ENCODE measurements at regions not wholly inside any gene's neighbourhood (a gene's known extent, or its start where the extent isn't known, plus 50 kb on each side); places are given as distances from the start of the nearest gene placed in this dataset.

DNA sequence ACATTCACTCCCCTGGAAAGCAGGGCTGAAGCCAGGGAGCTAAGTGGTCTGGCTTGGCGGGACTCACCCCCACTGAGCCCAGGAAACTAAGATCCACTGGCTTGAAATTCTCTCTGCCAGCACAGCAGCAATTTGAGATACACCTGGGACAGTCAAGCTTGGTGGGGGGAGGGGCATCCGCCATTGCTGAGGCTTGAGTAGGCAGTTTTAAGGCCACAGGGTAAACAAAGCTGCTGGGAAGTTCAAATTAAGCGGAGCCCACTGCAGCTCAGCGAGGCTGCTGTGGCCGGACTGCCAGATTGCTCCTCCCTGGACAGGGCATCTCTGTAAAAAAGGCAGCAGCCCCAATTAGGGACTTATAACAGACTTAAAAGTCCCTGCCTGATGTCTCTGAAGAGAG, 108.2 kb upstream of the FAM13C start:
- H3K27me3 ChIP-seq (ENCODE audit: control insufficient read depth, insufficient read depth, low read length): no peaks in the 10 kb centered on the region
- intact Hi-C loops (cut with DNase I): no loop called here
- FAIRE-seq (no peak), DNase-seq (no peak)
- H3K9ac ChIP-seq (ENCODE audit: low read length in 3 of 3): no peak overlapping the region
- peaks cover 0 to 12% (median 0%) of the 10 kb centered on the region in 3 donors for H3K9me3 ChIP-seq (ENCODE audit: control insufficient read depth in 2 of 3, insufficient read depth in 1 of 3, low read length in 3 of 3)
- H3K27ac ChIP-seq (ENCODE audit: low read depth in 2 of 2, low read length in 2 of 2): no peak overlapping the region
- TF ChIP-seq, protein P1, sequence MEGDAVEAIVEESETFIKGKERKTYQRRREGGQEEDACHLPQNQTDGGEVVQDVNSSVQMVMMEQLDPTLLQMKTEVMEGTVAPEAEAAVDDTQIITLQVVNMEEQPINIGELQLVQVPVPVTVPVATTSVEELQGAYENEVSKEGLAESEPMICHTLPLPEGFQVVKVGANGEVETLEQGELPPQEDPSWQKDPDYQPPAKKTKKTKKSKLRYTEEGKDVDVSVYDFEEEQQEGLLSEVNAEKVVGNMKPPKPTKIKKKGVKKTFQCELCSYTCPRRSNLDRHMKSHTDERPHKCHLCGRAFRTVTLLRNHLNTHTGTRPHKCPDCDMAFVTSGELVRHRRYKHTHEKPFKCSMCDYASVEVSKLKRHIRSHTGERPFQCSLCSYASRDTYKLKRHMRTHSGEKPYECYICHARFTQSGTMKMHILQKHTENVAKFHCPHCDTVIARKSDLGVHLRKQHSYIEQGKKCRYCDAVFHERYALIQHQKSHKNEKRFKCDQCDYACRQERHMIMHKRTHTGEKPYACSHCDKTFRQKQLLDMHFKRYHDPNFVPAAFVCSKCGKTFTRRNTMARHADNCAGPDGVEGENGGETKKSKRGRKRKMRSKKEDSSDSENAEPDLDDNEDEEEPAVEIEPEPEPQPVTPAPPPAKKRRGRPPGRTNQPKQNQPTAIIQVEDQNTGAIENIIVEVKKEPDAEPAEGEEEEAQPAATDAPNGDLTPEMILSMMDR (IDR thresholded peaks at IDR 0.05; ENCODE audit: borderline replicate concordance, extremely low read depth, insufficient read depth): no peak
- H3K36me3 ChIP-seq (ENCODE audit: control insufficient read depth in 2 of 3, insufficient read depth in 3 of 3, low read length in 3 of 3): no peaks in the 10 kb centered on the region
- no peaks in the 10 kb centered on the region for H3K4me1 ChIP-seq (ENCODE audit: control insufficient read depth in 2 of 3, insufficient read depth in 2 of 3, low read depth in 1 of 3, low read length in 3 of 3)
- H3K4me3 ChIP-seq (ENCODE audit: low read length in 3 of 3): no peak overlapping the region

DNA sequence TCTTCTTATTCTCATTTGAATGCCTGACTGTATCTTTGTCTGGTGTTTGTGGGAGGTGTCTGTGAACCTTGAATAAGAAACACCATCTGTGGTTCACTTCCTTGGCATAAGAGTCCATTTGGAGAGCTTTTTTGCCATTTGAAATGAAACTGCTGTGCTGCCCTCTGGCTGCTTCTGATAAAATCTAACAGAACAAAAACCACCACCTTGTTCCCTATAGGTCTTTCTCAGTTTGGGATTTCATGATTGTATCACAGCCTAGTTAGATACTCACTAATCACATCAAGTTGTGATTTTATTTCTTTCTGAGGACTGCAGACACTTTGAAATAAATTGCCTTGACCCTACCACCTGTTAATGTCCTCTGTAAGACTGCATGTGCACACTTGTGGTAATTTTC, 102.7 kb upstream of the FAM13C start:
- no peak for FAIRE-seq
- H3K36me3 ChIP-seq (ENCODE audit: control insufficient read depth in 2 of 3, insufficient read depth in 3 of 3, low read length in 3 of 3): no peaks in the 10 kb centered on the region
- H3K27ac ChIP-seq (ENCODE audit: low read depth in 2 of 2, low read length in 2 of 2): no peak overlapping the region

DNA sequence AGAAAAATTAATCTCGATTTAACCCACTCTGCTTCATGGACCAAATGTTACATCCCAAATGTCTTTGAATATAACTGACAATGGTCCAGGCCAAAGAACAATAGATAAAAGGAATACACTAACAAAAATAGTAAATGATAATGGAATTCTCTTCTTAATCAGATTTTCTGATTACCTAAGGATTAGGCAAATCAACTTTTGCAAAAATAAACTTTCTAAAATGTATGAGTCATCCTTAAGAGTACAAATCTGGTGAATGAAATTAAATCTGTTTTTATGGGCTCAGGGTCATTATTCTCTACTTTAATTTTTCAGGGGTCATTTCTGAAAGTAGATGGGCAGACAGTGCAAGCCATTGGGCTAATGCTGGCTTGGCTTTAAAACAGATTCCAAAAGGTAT, 102.1 kb upstream of the FAM13C start:
- Histone ChIP-seq H3K9me3 (ENCODE audit: control insufficient read depth in 2 of 3, insufficient read depth in 1 of 3, low read length in 3 of 3) (peaks cover 0 to 7% (median 0%) of the 10 kb centered on the region in 3 donors), H3K27ac (ENCODE audit: low read depth in 2 of 2, low read length in 2 of 2) (no peak overlapping the region), H3K27me3 (ENCODE audit: control insufficient read depth, insufficient read depth, low read length) (no peaks in the 10 kb centered on the region), H3K36me3 (ENCODE audit: control insufficient read depth in 2 of 3, insufficient read depth in 3 of 3, low read length in 3 of 3) (no peaks in the 10 kb centered on the region), H3K4me1 (ENCODE audit: control insufficient read depth in 2 of 3, insufficient read depth in 2 of 3, low read depth in 1 of 3, low read length in 3 of 3) (no peaks in the 10 kb centered on the region), H3K9ac (ENCODE audit: low read length in 3 of 3) (no peak overlapping the region), H3K4me3 (ENCODE audit: low read length in 3 of 3) (no peak overlapping the region)
- DNase-seq (no peak), FAIRE-seq (no peak)
- intact Hi-C loops (cut with DNase I): no loop called here
- TF ChIP-seq, protein P1 (IDR thresholded peaks at IDR 0.05; ENCODE audit: borderline replicate concordance, extremely low read depth, insufficient read depth): no peak

More for the DNA sequence above, 102.7 kb upstream of the FAM13C start:
- TF ChIP-seq, protein P1 (IDR thresholded peaks at IDR 0.05; ENCODE audit: borderline replicate concordance, extremely low read depth, insufficient read depth): no peak
- Histone ChIP-seq H3K9me3 (ENCODE audit: control insufficient read depth in 2 of 3, insufficient read depth in 1 of 3, low read length in 3 of 3) (peaks cover 0 to 12% (median 0%) of the 10 kb centered on the region in 3 donors), H3K27me3 (ENCODE audit: control insufficient read depth, insufficient read depth, low read length) (no peaks in the 10 kb centered on the region), H3K4me1 (ENCODE audit: control insufficient read depth in 2 of 3, insufficient read depth in 2 of 3, low read depth in 1 of 3, low read length in 3 of 3) (no peaks in the 10 kb centered on the region), H3K4me3 (ENCODE audit: low read length in 3 of 3) (no peak overlapping the region), H3K9ac (ENCODE audit: low read length in 3 of 3) (no peak overlapping the region)
- intact Hi-C loops (cut with DNase I): no loop called here
- DNase-seq: peak in 1 of 5 donors; percentile 21

DNA sequence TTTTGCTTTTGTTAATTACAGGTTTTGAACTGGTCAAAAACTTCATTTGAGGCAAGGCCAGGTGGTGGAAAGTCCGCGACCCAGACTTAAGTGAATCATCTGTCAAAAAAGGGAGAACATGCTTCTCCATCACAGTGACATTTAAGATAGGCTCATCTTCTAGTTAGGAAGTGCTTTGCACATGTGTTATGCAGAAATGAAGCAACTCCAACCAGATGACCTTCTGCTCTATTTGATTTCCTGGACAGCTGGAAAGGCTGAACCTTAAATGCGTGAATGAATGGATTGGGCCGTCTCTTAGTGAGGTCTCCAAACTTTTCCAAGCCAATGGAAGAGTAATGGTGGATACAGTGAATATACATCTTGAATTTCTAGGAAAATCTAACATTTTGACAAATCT, 101.6 kb upstream of the FAM13C start:
- Histone ChIP-seq H3K9ac (ENCODE audit: low read length in 3 of 3) (no peak overlapping the region), H3K4me1 (ENCODE audit: control insufficient read depth in 2 of 3, insufficient read depth in 2 of 3, low read depth in 1 of 3, low read length in 3 of 3) (no peaks in the 10 kb centered on the region), H3K36me3 (ENCODE audit: control insufficient read depth in 2 of 3, insufficient read depth in 3 of 3, low read length in 3 of 3) (no peaks in the 10 kb centered on the region), H3K9me3 (ENCODE audit: control insufficient read depth in 2 of 3, insufficient read depth in 1 of 3, low read length in 3 of 3) (peaks cover 0 to 2% (median 0%) of the 10 kb centered on the region in 3 donors), H3K4me3 (ENCODE audit: low read length in 3 of 3) (no peak overlapping the region), H3K27me3 (ENCODE audit: control insufficient read depth, insufficient read depth, low read length) (no peaks in the 10 kb centered on the region), H3K27ac (ENCODE audit: low read depth in 2 of 2, low read length in 2 of 2) (no peak overlapping the region)
- intact Hi-C loops (cut with DNase I): no loop called here
- FAIRE-seq (no peak), DNase-seq (no peak)
- TF ChIP-seq, protein P1 (IDR thresholded peaks at IDR 0.05; ENCODE audit: borderline replicate concordance, extremely low read depth, insufficient read depth): no peak
